ENCODE measurements at regions not wholly inside any gene's neighbourhood (a gene's known extent, or its start where the extent isn't known, plus 50 kb on each side); places are given as distances from the start of the nearest gene placed in this dataset.

GRCh38 chr9:18183974-18184373, 290.0 kb upstream of the ADAMTSL1 start:
- H3K9me3 Mint-ChIP-seq: no peaks in the 10 kb centered on the region
- DNase-seq (no peak), ATAC-seq (no peak)
- no peaks in the 10 kb centered on the region for H3K36me3 Mint-ChIP-seq (ENCODE audit: insufficient read depth)
- H3K4me3 Mint-ChIP-seq: no peak overlapping the region
- no peaks in the 10 kb centered on the region for H3K4me1 Mint-ChIP-seq (ENCODE audit: low read depth)
- no peaks in the 10 kb centered on the region for H3K27me3 Mint-ChIP-seq (ENCODE audit: low read depth)

- no peaks in the 10 kb centered on the region for H3K9me3 Mint-ChIP-seq
Observed at GRCh38 chr9:18184401-18184800, 289.6 kb upstream of the ADAMTSL1 start.

GRCh38 chr9:18185196-18185595, 288.8 kb upstream of the ADAMTSL1 start:
- Mint-ChIP-seq H3K27me3 (ENCODE audit: low read depth) (no peaks in the 10 kb centered on the region), H3K4me1 (ENCODE audit: low read depth) (no peaks in the 10 kb centered on the region), H3K36me3 (ENCODE audit: insufficient read depth) (no peaks in the 10 kb centered on the region), H3K4me3 (no peak overlapping the region), H3K9me3 (no peaks in the 10 kb centered on the region)
- ATAC-seq: no peak
- DNase-seq: no peak

More at GRCh38 chr9:18184401-18184800, 289.6 kb upstream of the ADAMTSL1 start:
- Mint-ChIP-seq H3K4me3 (no peak overlapping the region), H3K36me3 (ENCODE audit: insufficient read depth) (no peaks in the 10 kb centered on the region), H3K4me1 (ENCODE audit: low read depth) (no peaks in the 10 kb centered on the region), H3K27me3 (ENCODE audit: low read depth) (no peaks in the 10 kb centered on the region)
- DNase-seq (no peak), ATAC-seq (no peak)

GRCh38 chr9:18188971-18189370, 285.0 kb upstream of the ADAMTSL1 start:
- Mint-ChIP-seq H3K9me3 (no peaks in the 10 kb centered on the region), H3K27me3 (ENCODE audit: low read depth) (no peaks in the 10 kb centered on the region)

GRCh38 chr9:18189871-18190670, 283.9 kb upstream of the ADAMTSL1 start:
- no peaks in the 10 kb centered on the region for H3K9me3 Mint-ChIP-seq
- no peaks in the 10 kb centered on the region for H3K27me3 Mint-ChIP-seq (ENCODE audit: low read depth)
- no peak for ATAC-seq
- H3K4me1 Mint-ChIP-seq (ENCODE audit: low read depth): no peaks in the 10 kb centered on the region
- DNase-seq: no peak
- no peaks in the 10 kb centered on the region for H3K36me3 Mint-ChIP-seq (ENCODE audit: insufficient read depth)
- no peak overlapping the region for H3K4me3 Mint-ChIP-seq

More at GRCh38 chr9:18188971-18189370, 285.0 kb upstream of the ADAMTSL1 start:
- Mint-ChIP-seq H3K4me1 (ENCODE audit: low read depth) (no peaks in the 10 kb centered on the region), H3K36me3 (ENCODE audit: insufficient read depth) (no peaks in the 10 kb centered on the region), H3K4me3 (no peak overlapping the region)
- no peak for DNase-seq
- no peak for ATAC-seq

GRCh38 chr9:18190671-18191374, 283.1 kb upstream of the ADAMTSL1 start:
- Mint-ChIP-seq H3K27me3 (ENCODE audit: low read depth) (no peaks in the 10 kb centered on the region), H3K9me3 (no peaks in the 10 kb centered on the region), H3K4me1 (ENCODE audit: low read depth) (no peaks in the 10 kb centered on the region), H3K4me3 (no peak overlapping the region), H3K36me3 (ENCODE audit: insufficient read depth) (no peaks in the 10 kb centered on the region)
- DNase-seq: no peak
- no peak for ATAC-seq

GRCh38 chr9:18194316-18194715, 279.6 kb upstream of the ADAMTSL1 start:
- no peak overlapping the region for H3K4me3 Mint-ChIP-seq
- no peaks in the 10 kb centered on the region for H3K27me3 Mint-ChIP-seq (ENCODE audit: low read depth)
- peaks cover 3% of the 10 kb centered on the region for H3K9me3 Mint-ChIP-seq
- ATAC-seq: no peak
- DNase-seq: no peak
- no peaks in the 10 kb centered on the region for H3K36me3 Mint-ChIP-seq (ENCODE audit: insufficient read depth)
- H3K4me1 Mint-ChIP-seq (ENCODE audit: low read depth): no peaks in the 10 kb centered on the region

- Mint-ChIP-seq H3K9me3 (peaks cover 3% of the 10 kb centered on the region), H3K4me3 (no peak overlapping the region), H3K36me3 (ENCODE audit: insufficient read depth) (no peaks in the 10 kb centered on the region), H3K27me3 (ENCODE audit: low read depth) (no peaks in the 10 kb centered on the region), H3K4me1 (ENCODE audit: low read depth) (no peaks in the 10 kb centered on the region)
- ATAC-seq: no peak
- DNase-seq: no peak
Observed at GRCh38 chr9:18195223-18195622, 278.7 kb upstream of the ADAMTSL1 start.

GRCh38 chr9:18202924-18203323, 271.0 kb upstream of the ADAMTSL1 start:
- Mint-ChIP-seq H3K4me1 (ENCODE audit: low read depth) (no peaks in the 10 kb centered on the region), H3K36me3 (ENCODE audit: insufficient read depth) (no peaks in the 10 kb centered on the region), H3K9me3 (no peaks in the 10 kb centered on the region), H3K27me3 (ENCODE audit: low read depth) (no peaks in the 10 kb centered on the region), H3K4me3 (no peak overlapping the region)
- ATAC-seq (no peak), DNase-seq (no peak)

GRCh38 chr9:18207735-18208134, 266.2 kb upstream of the ADAMTSL1 start:
- no peak for DNase-seq
- no peaks in the 10 kb centered on the region for H3K36me3 Mint-ChIP-seq (ENCODE audit: insufficient read depth)
- H3K4me3 Mint-ChIP-seq: no peak overlapping the region
- no peaks in the 10 kb centered on the region for H3K4me1 Mint-ChIP-seq (ENCODE audit: low read depth)
- H3K9me3 Mint-ChIP-seq: no peaks in the 10 kb centered on the region
- no peaks in the 10 kb centered on the region for H3K27me3 Mint-ChIP-seq (ENCODE audit: low read depth)
- no peak for ATAC-seq

- DNase-seq: no peak
- H3K9me3 Mint-ChIP-seq: no peaks in the 10 kb centered on the region
- ATAC-seq: no peak
- no peak overlapping the region for H3K4me3 Mint-ChIP-seq
- H3K36me3 Mint-ChIP-seq (ENCODE audit: insufficient read depth): no peaks in the 10 kb centered on the region
- no peaks in the 10 kb centered on the region for H3K4me1 Mint-ChIP-seq (ENCODE audit: low read depth)
- no peaks in the 10 kb centered on the region for H3K27me3 Mint-ChIP-seq (ENCODE audit: low read depth)
Observed at GRCh38 chr9:18208166-18209059, 265.5 kb upstream of the ADAMTSL1 start.

- Mint-ChIP-seq H3K36me3 (ENCODE audit: insufficient read depth) (no peaks in the 10 kb centered on the region), H3K4me3 (no peak overlapping the region), H3K9me3 (no peaks in the 10 kb centered on the region), H3K27me3 (ENCODE audit: low read depth) (no peaks in the 10 kb centered on the region), H3K4me1 (ENCODE audit: low read depth) (no peaks in the 10 kb centered on the region)
- ATAC-seq: no peak
- DNase-seq: no peak
Observed at GRCh38 chr9:18215626-18216025, 258.3 kb upstream of the ADAMTSL1 start.

- no peak overlapping the region for H3K4me3 Mint-ChIP-seq
- H3K27me3 Mint-ChIP-seq (ENCODE audit: low read depth): no peaks in the 10 kb centered on the region
- no peaks in the 10 kb centered on the region for H3K9me3 Mint-ChIP-seq
- no peaks in the 10 kb centered on the region for H3K36me3 Mint-ChIP-seq (ENCODE audit: insufficient read depth)
- no peaks in the 10 kb centered on the region for H3K4me1 Mint-ChIP-seq (ENCODE audit: low read depth)
- no peak for ATAC-seq
- no peak for DNase-seq
Observed at GRCh38 chr9:18216376-18216775, 257.6 kb upstream of the ADAMTSL1 start.

GRCh38 chr9:18228101-18228500, 245.9 kb upstream of the ADAMTSL1 start:
- Mint-ChIP-seq H3K27me3 (ENCODE audit: low read depth) (peaks cover 6% of the 10 kb centered on the region), H3K9me3 (no peaks in the 10 kb centered on the region), H3K4me3 (no peak overlapping the region), H3K36me3 (ENCODE audit: insufficient read depth) (no peaks in the 10 kb centered on the region), H3K4me1 (ENCODE audit: low read depth) (no peaks in the 10 kb centered on the region)
- no peak for ATAC-seq
- DNase-seq: no peak

Data from activated T-cell treated with anti-CD3 and anti-CD28 coated beads, Interleukin-2, amount 50 U/mL, for 4 hours (primary cell).